ENCODE measurements at regions not wholly inside any gene's neighbourhood (a gene's known extent, or its start where the extent isn't known, plus 50 kb on each side); places are given as distances from the start of the nearest gene placed in this dataset.

DNA sequence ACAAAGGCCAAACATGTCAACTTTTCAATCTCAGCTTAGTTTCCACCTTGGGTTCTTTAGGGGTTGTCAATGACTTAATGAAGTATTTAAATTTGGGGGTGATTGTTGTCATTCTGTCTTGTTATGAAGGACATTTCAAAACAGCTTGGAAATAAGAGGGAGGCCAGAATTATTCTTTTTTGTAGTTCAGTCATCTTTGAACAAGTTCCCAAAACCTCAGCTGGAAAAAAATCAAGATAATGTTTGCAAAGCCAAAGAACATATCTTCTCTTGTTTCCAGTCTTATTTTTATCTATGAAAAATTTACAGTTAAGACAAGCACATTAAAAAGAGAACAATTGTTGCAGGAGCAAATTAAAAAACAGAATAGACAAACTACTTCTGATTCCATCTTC lies 612.8 kb downstream of the INSC start:
- intact Hi-C loops (cut with DNase I) = no loop called here
- no peak for DNase-seq
- Histone ChIP-seq H3K27me3 (no peaks in the 10 kb centered on the region), H3K27ac (peak overlapping the region in 2 of 3 donors; percentile 50 to 54), H3K36me3 (no peaks in the 10 kb centered on the region), H3K4me1 (peaks cover 0 to 52% (median 16%) of the 10 kb centered on the region in 4 donors), H3K9me3 (no peaks in the 10 kb centered on the region), H3K4me3 (no peak overlapping the region)
- peak in 1 of 4 donors; percentile 7 for ATAC-seq
- TF ChIP-seq, protein P1, sequence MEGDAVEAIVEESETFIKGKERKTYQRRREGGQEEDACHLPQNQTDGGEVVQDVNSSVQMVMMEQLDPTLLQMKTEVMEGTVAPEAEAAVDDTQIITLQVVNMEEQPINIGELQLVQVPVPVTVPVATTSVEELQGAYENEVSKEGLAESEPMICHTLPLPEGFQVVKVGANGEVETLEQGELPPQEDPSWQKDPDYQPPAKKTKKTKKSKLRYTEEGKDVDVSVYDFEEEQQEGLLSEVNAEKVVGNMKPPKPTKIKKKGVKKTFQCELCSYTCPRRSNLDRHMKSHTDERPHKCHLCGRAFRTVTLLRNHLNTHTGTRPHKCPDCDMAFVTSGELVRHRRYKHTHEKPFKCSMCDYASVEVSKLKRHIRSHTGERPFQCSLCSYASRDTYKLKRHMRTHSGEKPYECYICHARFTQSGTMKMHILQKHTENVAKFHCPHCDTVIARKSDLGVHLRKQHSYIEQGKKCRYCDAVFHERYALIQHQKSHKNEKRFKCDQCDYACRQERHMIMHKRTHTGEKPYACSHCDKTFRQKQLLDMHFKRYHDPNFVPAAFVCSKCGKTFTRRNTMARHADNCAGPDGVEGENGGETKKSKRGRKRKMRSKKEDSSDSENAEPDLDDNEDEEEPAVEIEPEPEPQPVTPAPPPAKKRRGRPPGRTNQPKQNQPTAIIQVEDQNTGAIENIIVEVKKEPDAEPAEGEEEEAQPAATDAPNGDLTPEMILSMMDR (IDR thresholded peaks at IDR 0.05) = no peak
- no peak for TF ChIP-seq POLR2A (IDR thresholded peaks at IDR 0.05)

DNA sequence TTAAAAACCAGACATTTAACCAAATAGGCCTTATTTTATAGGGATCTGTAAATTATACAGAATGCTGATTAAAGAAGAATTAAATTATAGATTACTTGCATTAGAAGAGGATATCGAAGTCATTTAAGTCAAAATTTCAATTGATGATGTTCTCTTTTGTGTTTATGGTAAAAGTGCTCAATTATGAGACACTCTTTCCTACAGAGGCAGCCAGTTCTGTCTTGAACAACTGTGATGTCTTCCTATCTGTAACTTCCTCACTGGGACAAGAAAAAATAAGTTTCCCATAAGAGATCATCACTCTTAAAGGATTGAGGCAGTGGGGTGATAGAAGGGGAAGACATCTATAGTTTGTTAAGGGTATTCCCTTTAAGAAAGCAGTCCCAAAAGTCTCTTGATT lies 613.5 kb downstream of the INSC start:
- TF ChIP-seq, protein P1 (IDR thresholded peaks at IDR 0.05) = no peak
- TF ChIP-seq POLR2A (IDR thresholded peaks at IDR 0.05) = no peak
- H3K4me3 ChIP-seq = no peak overlapping the region
- WGBS (ENCODE audit: insufficient coverage, low coverage, low lambda C conversion rate, missing lambda C conversion rate) = 84% methylated on average over 1 of the region's 1 CpG
- H3K36me3 ChIP-seq = no peaks in the 10 kb centered on the region
- H3K9me3 ChIP-seq = no peaks in the 10 kb centered on the region
- no peaks in the 10 kb centered on the region for H3K27me3 ChIP-seq
- peaks cover 0 to 51% (median 16%) of the 10 kb centered on the region in 4 donors for H3K4me1 ChIP-seq
- no peak for ATAC-seq
- DNase-seq = no peak
- intact Hi-C loops (cut with DNase I) = no loop called here
- H3K27ac ChIP-seq = no peak overlapping the region

DNA sequence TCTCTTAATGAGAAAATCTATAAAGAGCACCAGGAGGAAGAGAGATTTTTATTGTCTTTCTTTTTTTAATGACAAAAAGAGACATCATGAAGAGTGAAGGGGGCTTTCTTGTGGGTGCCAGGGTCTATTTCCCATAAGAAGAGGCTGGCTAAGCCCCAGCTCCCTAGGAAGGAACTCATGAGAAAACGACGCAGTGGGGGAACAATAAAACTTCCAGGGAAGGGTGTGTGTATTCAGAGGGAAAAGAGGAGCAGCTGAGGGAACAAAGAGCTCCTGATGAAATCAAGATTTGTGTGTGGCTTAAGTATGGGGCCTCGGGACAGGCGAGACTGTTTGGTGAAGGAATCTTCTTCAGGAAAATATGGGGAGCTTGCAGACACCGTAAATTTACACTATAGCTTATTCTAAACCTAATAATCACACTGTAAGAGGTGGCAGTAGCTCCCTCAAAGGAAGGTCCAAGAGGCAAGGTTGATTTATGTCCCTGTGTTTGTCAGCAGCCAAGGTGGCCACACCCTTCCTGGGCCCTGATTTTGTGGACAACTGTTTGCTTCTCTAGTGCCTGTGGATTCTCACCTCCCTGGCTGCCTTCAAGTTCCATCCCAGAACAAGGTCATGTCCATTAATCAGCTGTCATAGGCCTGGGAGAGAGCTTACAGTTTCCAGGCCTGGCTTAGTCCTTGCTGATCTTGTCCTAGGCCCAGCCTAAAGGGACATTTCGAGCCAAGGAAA lies 615.7 kb downstream of the INSC start:
- ATAC-seq = no peak

DNA sequence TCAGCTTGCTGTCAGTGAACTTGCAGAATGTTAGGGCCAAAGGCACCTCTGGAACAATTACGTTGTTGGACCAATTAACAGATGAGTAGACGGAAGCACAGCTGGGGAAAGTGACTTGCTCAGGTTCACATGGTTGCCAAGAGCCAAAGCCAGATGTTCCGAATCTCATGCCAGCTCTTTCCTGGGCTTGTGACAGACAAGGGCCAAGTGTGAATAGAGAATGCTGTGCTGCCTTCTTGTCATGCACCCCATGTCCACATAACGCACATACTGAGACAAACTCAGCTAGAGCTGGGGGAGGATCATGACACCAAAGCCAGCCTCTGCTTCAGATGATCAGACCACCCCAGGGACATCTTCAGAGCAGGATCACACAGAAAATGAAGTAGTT lies 616.3 kb downstream of the INSC start:
- H3K4me3 ChIP-seq = no peak overlapping the region
- H3K36me3 ChIP-seq = no peaks in the 10 kb centered on the region
- ATAC-seq (no peak), DNase-seq (no peak)
- peaks cover 0 to 25% (median 8%) of the 10 kb centered on the region in 4 donors for H3K4me1 ChIP-seq
- H3K27ac ChIP-seq = no peak overlapping the region
- WGBS (ENCODE audit: insufficient coverage, low coverage, low lambda C conversion rate, missing lambda C conversion rate) = 52% methylated on average over 3 of the region's 4 CpGs
- TF ChIP-seq, protein P1 (IDR thresholded peaks at IDR 0.05) = no peak
- no peak for TF ChIP-seq POLR2A (IDR thresholded peaks at IDR 0.05)
- no peaks in the 10 kb centered on the region for H3K27me3 ChIP-seq
- H3K9me3 ChIP-seq = no peaks in the 10 kb centered on the region
- intact Hi-C loops (cut with DNase I) = no loop called here

More for the DNA sequence above, 615.7 kb downstream of the INSC start:
- Histone ChIP-seq H3K36me3 (no peaks in the 10 kb centered on the region), H3K4me1 (peaks cover 0 to 30% (median 10%) of the 10 kb centered on the region in 4 donors), H3K27me3 (no peaks in the 10 kb centered on the region), H3K9me3 (no peaks in the 10 kb centered on the region), H3K4me3 (no peak overlapping the region), H3K27ac (no peak overlapping the region)
- intact Hi-C loops (cut with DNase I) = no loop called here
- TF ChIP-seq POLR2A (IDR thresholded peaks at IDR 0.05) = no peak
- TF ChIP-seq, protein P1 (IDR thresholded peaks at IDR 0.05) = no peak
- WGBS (ENCODE audit: insufficient coverage, low coverage, low lambda C conversion rate, missing lambda C conversion rate) = 70% methylated on average over 6 of the region's 6 CpGs
- no peak for DNase-seq

Measured in right lobe of liver (tissue), 6 donors.